K562 (cell line): ENCODE measurements at regions not wholly inside any gene's neighbourhood (a gene's known extent, or its start where the extent isn't known, plus 50 kb on each side); places are given as distances from the start of the nearest gene placed in this dataset.

Experiments used
- ATAC-seq: fragments of 200-7000 bp; cut with Tn5 transposase; 3 replicates; pipeline ENCODE4 v1.9.1; 2020; ENCODE audit warnings: moderate library complexity
- BruUV-seq: library from RNA; stranded (reverse); fragments of 400-500 nt; replicated peaks from 2 replicates; lab custom pipeline; 2021; lab: Mats Ljungman, UMichigan
- CTCF ChIA-PET: fragments of 300-600 bp; formaldehyde crosslinking; extraction: SDS; loops from one replicate; lab custom pipeline; 2021; ENCODE audit warnings: low intra/inter-chr PET ratio; lab: Yijun Ruan, JAX
- POLR2A ChIA-PET: fragments of 300-600, 350-650 bp; sonication (Branson Sonifier 250); formaldehyde crosslinking; extraction: SDS; loops from one replicate; lab custom pipeline; 2021; ENCODE audit warnings: antibody characterized with exemption, inconsistent platforms; lab: Yijun Ruan, JAX
- DNase-seq, 4 experiments: peaks; one replicate each; pipeline versions ENCODE4 v3.0.0 to v3.0.0-alpha.2; 2011 to 2018; ENCODE audit warnings: low spot score in 3 of 4, mixed read lengths in 3 of 4; ENCODE audit errors: extremely low read depth in 1 of 4
- FAIRE-seq: peaks from 2 replicates; lab custom pipeline; 2011; peaks lifted over from hg19 to GRCh38; lab: Jason Lieb, UNC
- H2AFZ ChIP-seq: 2 replicates; pipeline ENCODE4 v1.6.0; 2011; ENCODE audit warnings: low read depth, low read length, control low read depth, inconsistent platforms
- H3K27ac ChIP-seq: fragments of 200-600 bp; 3 replicates; pipeline ENCODE4 v1.8.0; 2011; ENCODE audit warnings: low read depth, mild to moderate bottlenecking, control low read depth, inconsistent platforms, low read length, moderate library complexity, mixed read lengths; ENCODE audit errors: extremely low read depth
- H3K27me3 ChIP-seq, 2 experiments: fragments of 300-600 bp in 1 of 2; 2 replicates in 1 of 2; 3 replicates in 1 of 2; pipeline versions ENCODE4 v1.6.0 to v1.8.0; 2011; ENCODE audit warnings: inconsistent platforms in 2 of 2, low read length in 2 of 2, mild to moderate bottlenecking in 1 of 2, mixed read lengths in 1 of 2, moderate library complexity in 1 of 2; ENCODE audit not compliant: control insufficient read depth in 2 of 2, insufficient read depth in 2 of 2
- H3K36me3 ChIP-seq: fragments of 300-600 bp; 3 replicates; pipeline ENCODE4 v1.8.0; 2011; ENCODE audit warnings: mild to moderate bottlenecking, low read length, inconsistent platforms; ENCODE audit not compliant: control insufficient read depth, insufficient read depth
- H3K4me1 ChIP-seq, 2 experiments: fragments of 200-600 bp in 1 of 2; replicated peaks in 1 of 2; 2 replicates in 1 of 2; 3 replicates in 1 of 2; pipeline versions ENCODE4 v1.5.1 to v1.8.0; 2011; ENCODE audit warnings: inconsistent platforms in 2 of 2, low read length in 2 of 2, mild to moderate bottlenecking in 1 of 2, mixed read lengths in 1 of 2, moderate library complexity in 1 of 2; ENCODE audit not compliant: control insufficient read depth in 2 of 2, insufficient read depth in 2 of 2
- H3K4me2 ChIP-seq: 2 replicates; pipeline ENCODE4 v1.6.1; 2011; ENCODE audit warnings: low read length, control low read depth, inconsistent platforms, mixed read lengths; ENCODE audit not compliant: insufficient read depth
- H3K4me3 ChIP-seq: fragments of 200-600 bp; sonication (generic), shearing (Covaris generic); 2 replicates; pipeline ENCODE4 v1.5.1; 2016; ENCODE audit warnings: control low read depth, inconsistent platforms
- H3K79me2 ChIP-seq: fragments of 200-600 bp; 3 replicates; pipeline ENCODE4 v1.8.0; 2011; ENCODE audit warnings: low read length, inconsistent platforms; ENCODE audit not compliant: control insufficient read depth, insufficient read depth
- H3K9ac ChIP-seq, 2 experiments: 2 replicates each; pipeline versions ENCODE4 v1.6.0 to v1.6.1; 2011; ENCODE audit warnings: low read depth in 2 of 2, low read length in 2 of 2, control low read depth in 1 of 2, inconsistent platforms in 1 of 2, mild to moderate bottlenecking in 1 of 2, mixed read lengths in 1 of 2; ENCODE audit not compliant: insufficient read depth in 1 of 2
- H3K9me1 ChIP-seq: one replicate; pipeline ENCODE4 v1.6.0; 2011; ENCODE audit warnings: inconsistent platforms, mild to moderate bottlenecking, low read length, moderate library complexity; ENCODE audit not compliant: control insufficient read depth, insufficient read depth
- H3K9me3 ChIP-seq: replicated peaks from 2 replicates; pipeline ENCODE4 v1.5.1; 2011; ENCODE audit warnings: low read depth, low read length, inconsistent platforms; ENCODE audit not compliant: control insufficient read depth, insufficient read depth
- H4K20me1 ChIP-seq: replicated peaks from 2 replicates; pipeline ENCODE4 v1.6.1; 2011; ENCODE audit warnings: low read length, inconsistent platforms, mixed read lengths; ENCODE audit not compliant: control insufficient read depth, insufficient read depth
- CEBPG ChIP-seq, 3 experiments: fragments of 200-800 bp in 1 of 3; sonication (Bioruptor generic) in 1 of 3; sonication (generic) in 1 of 3; formaldehyde crosslinking in 1 of 3; IDR thresholded peaks in 2 of 3; conservative IDR thresholded peaks in 1 of 3; 2 replicates each; pipeline versions ENCODE4 v1.6.1 to v1.8.0; 2016 to 2022; ENCODE audit warnings: missing compliant biosample characterization in 2 of 3, missing genetic modification characterization in 2 of 3, mild to moderate bottlenecking in 1 of 3, missing genetic modification reagents in 1 of 3
- CHAMP1 ChIP-seq: fragments of 450-650 bp; IDR thresholded peaks from 2 replicates; pipeline ENCODE4 v1.6.1; 2016; ENCODE audit warnings: mild to moderate bottlenecking
- CHD1 ChIP-seq: fragments of 200-600 bp; sonication (generic); IDR thresholded peaks from one replicate; pipeline ENCODE4 v1.6.1; 2012; ENCODE audit warnings: mild to moderate bottlenecking, moderate library complexity, low read length, inconsistent platforms
- EP400 ChIP-seq: fragments of 450-650 bp; IDR thresholded peaks from 2 replicates; pipeline ENCODE4 v1.6.1; 2017; ENCODE audit warnings: antibody characterized with exemption, mild to moderate bottlenecking, moderate library complexity
- FUS ChIP-seq: fragments of 200-400 bp; formaldehyde crosslinking; optimal IDR thresholded peaks from 2 replicates; pipeline ENCODE3; 2017; ENCODE audit warnings: low read depth, low read length
- HDAC3 ChIP-seq: fragments of 450-650 bp; IDR thresholded peaks from 2 replicates; pipeline ENCODE4 v1.6.1; 2018; ENCODE audit warnings: borderline replicate concordance, mild to moderate bottlenecking, moderate library complexity; ENCODE audit not compliant: partially characterized antibody
- MTA1 ChIP-seq: fragments of 450-650 bp; IDR thresholded peaks from 2 replicates; pipeline ENCODE4 v1.6.1; 2017; ENCODE audit warnings: borderline replicate concordance
- NR2C1 ChIP-seq, 2 experiments: fragments of 450-650 bp; IDR thresholded peaks; 2 replicates each; pipeline ENCODE4 v1.6.1; 2017; ENCODE audit warnings: mild to moderate bottlenecking in 2 of 2, antibody characterized with exemption in 1 of 2, inconsistent platforms in 1 of 2, missing compliant biosample characterization in 1 of 2, missing genetic modification characterization in 1 of 2
- POLR3G ChIP-seq: IDR thresholded peaks from 2 replicates; pipeline ENCODE4 v1.6.1; 2011; ENCODE audit not compliant: insufficient read length, insufficient replicate concordance; ENCODE audit errors: extremely low read depth
- SIN3A ChIP-seq, 2 experiments: fragments of 150-350 bp in 1 of 2; IDR thresholded peaks; 2 replicates each; pipeline ENCODE4 v1.6.1; 2011 to 2016; ENCODE audit warnings: borderline replicate concordance in 2 of 2, low read depth in 2 of 2, low read length in 2 of 2, mild to moderate bottlenecking in 2 of 2, moderate library complexity in 2 of 2; ENCODE audit not compliant: control insufficient read depth in 1 of 2
- YY1 ChIP-seq, 3 experiments: IDR thresholded peaks; 2 replicates each; pipeline ENCODE4 v1.6.1; 2011; ENCODE audit warnings: low read length in 2 of 3, mild to moderate bottlenecking in 2 of 3, moderate library complexity in 2 of 3, borderline replicate concordance in 1 of 3, control low read depth in 1 of 3, low read depth in 1 of 3; ENCODE audit not compliant: insufficient read depth in 3 of 3, insufficient replicate concordance in 2 of 3, control insufficient read depth in 1 of 3, insufficient read length in 1 of 3; ENCODE audit errors: extremely low read depth in 1 of 3
- ZNF253 ChIP-seq: fragments of 250-450 bp; sonication (Bioruptor Pico); conservative IDR thresholded peaks from 2 replicates; pipeline ENCODE4 v1.6.1; 2021; ENCODE audit warnings: mild to moderate bottlenecking
- WGBS: fragments of 100-300 bp; shearing (Covaris generic); methylation state at CpG from one replicate; pipeline ENCODE4 v1.1.6; 2016; ENCODE audit warnings: low coverage, mixed read lengths; ENCODE audit not compliant: insufficient coverage; ENCODE audit errors: missing lambda C conversion rate; 5-methylcytosine and 5-hydroxymethylcytosine counted together
- in situ Hi-C: fragments of 300-500 bp; cut with MboI; formaldehyde crosslinking; loops from 4 replicates; pipeline ENCODE4 v1.15.0; 2018; ENCODE audit warnings: inconsistent platforms, mixed read lengths
- intact Hi-C: fragments of 100-400 bp; cut with micrococcal nuclease; formaldehyde crosslinking; loops from 2 replicates; pipeline ENCODE4 v1.14.2; 2022
- TF ChIP-seq, protein P1 (sequence below): sonication (generic); formaldehyde crosslinking; IDR thresholded peaks from 2 replicates; pipeline ENCODE4 v1.8.0; 2022; ENCODE audit warnings: mild to moderate bottlenecking, missing genetic modification reagents

- ChIA-PET CTCF (no interaction called here), POLR2A (interaction anchor here (0.7 to 1.2 kb wide), 2 partner anchors 11 to 1642 kb away, joined by 3 read pairs; no protein-coding TSS in a partner anchor)
- no peak overlapping the region for H3K27ac ChIP-seq
- DNase-seq, result no peak
- H3K9me1 ChIP-seq, result no peaks in the 10 kb centered on the region
- TF ChIP-seq, protein P1, sequence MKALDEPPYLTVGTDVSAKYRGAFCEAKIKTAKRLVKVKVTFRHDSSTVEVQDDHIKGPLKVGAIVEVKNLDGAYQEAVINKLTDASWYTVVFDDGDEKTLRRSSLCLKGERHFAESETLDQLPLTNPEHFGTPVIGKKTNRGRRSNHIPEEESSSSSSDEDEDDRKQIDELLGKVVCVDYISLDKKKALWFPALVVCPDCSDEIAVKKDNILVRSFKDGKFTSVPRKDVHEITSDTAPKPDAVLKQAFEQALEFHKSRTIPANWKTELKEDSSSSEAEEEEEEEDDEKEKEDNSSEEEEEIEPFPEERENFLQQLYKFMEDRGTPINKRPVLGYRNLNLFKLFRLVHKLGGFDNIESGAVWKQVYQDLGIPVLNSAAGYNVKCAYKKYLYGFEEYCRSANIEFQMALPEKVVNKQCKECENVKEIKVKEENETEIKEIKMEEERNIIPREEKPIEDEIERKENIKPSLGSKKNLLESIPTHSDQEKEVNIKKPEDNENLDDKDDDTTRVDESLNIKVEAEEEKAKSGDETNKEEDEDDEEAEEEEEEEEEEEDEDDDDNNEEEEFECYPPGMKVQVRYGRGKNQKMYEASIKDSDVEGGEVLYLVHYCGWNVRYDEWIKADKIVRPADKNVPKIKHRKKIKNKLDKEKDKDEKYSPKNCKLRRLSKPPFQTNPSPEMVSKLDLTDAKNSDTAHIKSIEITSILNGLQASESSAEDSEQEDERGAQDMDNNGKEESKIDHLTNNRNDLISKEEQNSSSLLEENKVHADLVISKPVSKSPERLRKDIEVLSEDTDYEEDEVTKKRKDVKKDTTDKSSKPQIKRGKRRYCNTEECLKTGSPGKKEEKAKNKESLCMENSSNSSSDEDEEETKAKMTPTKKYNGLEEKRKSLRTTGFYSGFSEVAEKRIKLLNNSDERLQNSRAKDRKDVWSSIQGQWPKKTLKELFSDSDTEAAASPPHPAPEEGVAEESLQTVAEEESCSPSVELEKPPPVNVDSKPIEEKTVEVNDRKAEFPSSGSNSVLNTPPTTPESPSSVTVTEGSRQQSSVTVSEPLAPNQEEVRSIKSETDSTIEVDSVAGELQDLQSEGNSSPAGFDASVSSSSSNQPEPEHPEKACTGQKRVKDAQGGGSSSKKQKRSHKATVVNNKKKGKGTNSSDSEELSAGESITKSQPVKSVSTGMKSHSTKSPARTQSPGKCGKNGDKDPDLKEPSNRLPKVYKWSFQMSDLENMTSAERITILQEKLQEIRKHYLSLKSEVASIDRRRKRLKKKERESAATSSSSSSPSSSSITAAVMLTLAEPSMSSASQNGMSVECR (CRISPR knock-in tag), result no peak
- TF ChIP-seq NR2C1 (IDR thresholded peaks at IDR 0.05) (no peak), NR2C1 (tag; IDR thresholded peaks at IDR 0.05) (no peak), FUS (no peak), EP400 (no peak), SIN3A (IDR thresholded peaks at IDR 0.05; ENCODE audit: borderline replicate concordance in 2 of 2, control insufficient read depth in 1 of 2, low read depth in 2 of 2, low read length in 2 of 2) (no peak), ZNF253 (CRISPR knock-in tag) (no peak), HDAC3 (no peak), YY1 (IDR thresholded peaks at IDR 0.05; ENCODE audit: borderline replicate concordance in 1 of 3, control insufficient read depth in 1 of 3, extremely low read depth in 1 of 3, insufficient read depth in 3 of 3, insufficient read length in 1 of 3, insufficient replicate concordance in 2 of 3, low read depth in 1 of 3, low read length in 2 of 3) (no peak), CEBPG (CRISPR knock-in tag; IDR thresholded peaks at IDR 0.05) (no peak), CEBPG (tag; conservative IDR thresholded peaks at IDR 0.05 in 1 of 2, IDR thresholded peaks at IDR 0.05 in 1 of 2) (no peak), MTA1 (no peak), POLR3G (no peak), CHD1 (no peak), CHAMP1 (no peak)
- no TSS peak for BruUV-seq
- no peak overlapping the region for H3K4me2 ChIP-seq
- H3K27me3 ChIP-seq, result peaks cover 28 to 38% of the 10 kb centered on the region in 2 experiments; a peak in 4 of 5 replicates
- no peak overlapping the region for H2AFZ ChIP-seq
- no peak for ATAC-seq
- H3K4me3 ChIP-seq, result no peak overlapping the region
- H3K4me1 ChIP-seq, result no peaks in the 10 kb centered on the region
- no peaks in the 10 kb centered on the region for H3K9me3 ChIP-seq
- no peaks in the 10 kb centered on the region for H4K20me1 ChIP-seq
- no peak for FAIRE-seq
- no peak overlapping the region for H3K9ac ChIP-seq
- H3K36me3 ChIP-seq, result no peaks in the 10 kb centered on the region
- in situ Hi-C loops (no loop called here), intact Hi-C loops (no loop called here)
- no peaks in the 10 kb centered on the region for H3K79me2 ChIP-seq
- 0% methylated on average over 4 of the region's 4 CpGs for WGBS
These were observed 71.4 kb upstream of the NHSL1 start for GRCh38 chr6:138570725-138571029.
